Loucy (cell line): ENCODE measurements at regions not wholly inside any gene's neighbourhood (a gene's known extent, or its start where the extent isn't known, plus 50 kb on each side); places are given as distances from the start of the nearest gene placed in this dataset.

ENCODE experiments used
- H2AFZ ChIP-seq: fragments of 200-600 bp; sonication (generic); 2 replicates; pipeline ENCODE4 v1.6.0; 2016; ENCODE audit warnings: antibody characterized with exemption, mild to moderate bottlenecking, low read length, moderate library complexity
- H3F3A ChIP-seq: fragments of 200-600 bp; 2 replicates; pipeline ENCODE4 v1.6.0; 2016; ENCODE audit warnings: antibody characterized with exemption, low read depth, mild to moderate bottlenecking
- H3K27me3 ChIP-seq: fragments of 200-600 bp; sonication (generic); 2 replicates; pipeline ENCODE4 v1.6.1; 2014; ENCODE audit warnings: low read length, mild to moderate bottlenecking; ENCODE audit not compliant: insufficient read depth, poor library complexity, severe bottlenecking
- H3K36me3 ChIP-seq: fragments of 200-600 bp; sonication (generic); 2 replicates; pipeline ENCODE4 v1.6.1; 2016; ENCODE audit warnings: low read length; ENCODE audit not compliant: insufficient read depth
- H3K4me1 ChIP-seq: fragments of 200-600 bp; sonication (generic); 2 replicates; pipeline ENCODE4 v1.5.1; 2014; ENCODE audit warnings: low read length, mild to moderate bottlenecking; ENCODE audit not compliant: insufficient read depth, poor library complexity, severe bottlenecking
- H3K4me2 ChIP-seq: fragments of 200-600 bp; sonication (generic); 2 replicates; pipeline ENCODE4 v1.6.0; 2014; ENCODE audit warnings: antibody characterized with exemption, low read length, low read depth, mild to moderate bottlenecking; ENCODE audit not compliant: poor library complexity, severe bottlenecking
- H3K4me3 ChIP-seq: fragments of 200-600 bp; sonication (generic); 2 replicates; pipeline ENCODE4 v1.5.1; 2014; ENCODE audit warnings: low read length, mild to moderate bottlenecking, mixed read lengths; ENCODE audit not compliant: poor library complexity, severe bottlenecking
- H3K79me2 ChIP-seq: fragments of 200-600 bp; sonication (generic); 2 replicates; pipeline ENCODE4 v1.6.1; 2014; ENCODE audit warnings: low read length; ENCODE audit not compliant: insufficient read depth
- H3K9ac ChIP-seq: fragments of 200-600 bp; sonication (generic); 2 replicates; pipeline ENCODE4 v1.6.0; 2014; ENCODE audit warnings: mild to moderate bottlenecking, low read depth, low read length, moderate library complexity; ENCODE audit not compliant: poor library complexity, severe bottlenecking
- H3K9me2 ChIP-seq: fragments of 200-600 bp; sonication (generic); replicated peaks from 2 replicates; pipeline ENCODE4 v1.6.1; 2016; ENCODE audit warnings: low read depth, low read length, mixed read lengths
- H3K9me3 ChIP-seq: fragments of 200-600 bp; sonication (generic); 2 replicates; pipeline ENCODE4 v1.6.1; 2014; ENCODE audit warnings: mild to moderate bottlenecking, antibody characterized with exemption, low read length, low read depth; ENCODE audit not compliant: insufficient read depth
- H4K20me1 ChIP-seq: fragments of 200-600 bp; sonication (generic); 2 replicates; pipeline ENCODE4 v1.6.0; 2014; ENCODE audit warnings: antibody characterized with exemption, low read length, mild to moderate bottlenecking; ENCODE audit not compliant: insufficient read depth, poor library complexity, severe bottlenecking
- EZH2phosphoT487 ChIP-seq: fragments of 200-600 bp; IDR thresholded peaks from 2 replicates; pipeline ENCODE4 v1.6.1; 2018; ENCODE audit warnings: antibody characterized with exemption, mild to moderate bottlenecking, moderate library complexity, borderline replicate concordance
- TF ChIP-seq, protein P1 (sequence below): fragments of 200-600 bp; sonication (generic); conservative IDR thresholded peaks from 2 replicates; pipeline ENCODE4 v1.5.1; 2014; ENCODE audit warnings: mild to moderate bottlenecking, antibody characterized with exemption, low read length

DNA sequence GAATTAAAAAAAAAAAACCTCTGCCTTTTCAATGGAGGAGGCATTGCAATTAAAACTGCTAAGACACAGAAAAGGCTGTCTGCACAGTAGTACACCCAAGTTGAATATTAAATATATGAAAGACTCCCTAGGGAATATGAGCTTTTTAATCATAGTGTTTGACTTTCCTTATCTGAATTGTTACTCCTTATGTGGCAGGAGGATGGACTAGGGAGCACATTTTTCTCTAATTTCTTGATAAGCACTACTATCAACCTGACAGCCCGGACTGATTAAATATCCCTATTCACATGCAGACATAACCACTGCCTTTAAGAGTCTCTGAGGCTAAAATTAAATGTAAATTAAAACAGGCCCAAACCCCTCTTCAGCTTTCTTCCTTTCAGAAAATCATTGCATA, 428.6 kb upstream of the GJE1 start:
- H3K9me2 ChIP-seq = no peaks in the 10 kb centered on the region
- no peaks in the 10 kb centered on the region for H4K20me1 ChIP-seq
- no peak overlapping the region for H3K9ac ChIP-seq
- no peaks in the 10 kb centered on the region for H3F3A ChIP-seq
- H3K4me2 ChIP-seq = no peak overlapping the region
- H3K36me3 ChIP-seq = no peaks in the 10 kb centered on the region
- TF ChIP-seq, protein P1, sequence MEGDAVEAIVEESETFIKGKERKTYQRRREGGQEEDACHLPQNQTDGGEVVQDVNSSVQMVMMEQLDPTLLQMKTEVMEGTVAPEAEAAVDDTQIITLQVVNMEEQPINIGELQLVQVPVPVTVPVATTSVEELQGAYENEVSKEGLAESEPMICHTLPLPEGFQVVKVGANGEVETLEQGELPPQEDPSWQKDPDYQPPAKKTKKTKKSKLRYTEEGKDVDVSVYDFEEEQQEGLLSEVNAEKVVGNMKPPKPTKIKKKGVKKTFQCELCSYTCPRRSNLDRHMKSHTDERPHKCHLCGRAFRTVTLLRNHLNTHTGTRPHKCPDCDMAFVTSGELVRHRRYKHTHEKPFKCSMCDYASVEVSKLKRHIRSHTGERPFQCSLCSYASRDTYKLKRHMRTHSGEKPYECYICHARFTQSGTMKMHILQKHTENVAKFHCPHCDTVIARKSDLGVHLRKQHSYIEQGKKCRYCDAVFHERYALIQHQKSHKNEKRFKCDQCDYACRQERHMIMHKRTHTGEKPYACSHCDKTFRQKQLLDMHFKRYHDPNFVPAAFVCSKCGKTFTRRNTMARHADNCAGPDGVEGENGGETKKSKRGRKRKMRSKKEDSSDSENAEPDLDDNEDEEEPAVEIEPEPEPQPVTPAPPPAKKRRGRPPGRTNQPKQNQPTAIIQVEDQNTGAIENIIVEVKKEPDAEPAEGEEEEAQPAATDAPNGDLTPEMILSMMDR = no peak
- TF ChIP-seq EZH2phosphoT487 = no peak
- H3K27me3 ChIP-seq = no peaks in the 10 kb centered on the region
- no peaks in the 10 kb centered on the region for H3K4me1 ChIP-seq
- H3K9me3 ChIP-seq = no peaks in the 10 kb centered on the region
- H3K4me3 ChIP-seq = no peak overlapping the region
- H2AFZ ChIP-seq = no peak overlapping the region
- no peaks in the 10 kb centered on the region for H3K79me2 ChIP-seq

DNA sequence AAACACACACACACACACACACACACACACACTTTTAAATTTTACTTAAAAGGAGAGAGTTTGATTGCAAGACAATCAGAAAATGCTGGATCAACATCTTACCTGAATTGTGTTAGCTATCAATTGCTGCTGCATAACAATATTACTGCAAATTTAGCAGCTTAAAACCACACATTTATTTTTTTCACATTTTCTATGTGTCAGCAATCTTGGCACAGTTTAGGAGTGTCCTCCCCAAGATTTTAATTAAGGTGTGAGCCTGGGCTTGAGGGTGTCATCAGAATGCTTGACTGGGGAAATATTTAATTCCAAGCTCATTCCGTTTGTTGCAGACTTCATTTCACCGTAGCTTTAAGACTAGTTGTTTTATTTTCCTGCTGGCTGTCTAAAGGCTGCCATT, 431.0 kb upstream of the GJE1 start:
- Histone ChIP-seq H3K9me2 (no peaks in the 10 kb centered on the region), H4K20me1 (no peaks in the 10 kb centered on the region), H3K4me3 (no peak overlapping the region), H3K27me3 (no peaks in the 10 kb centered on the region), H3K9me3 (no peaks in the 10 kb centered on the region), H3K4me1 (no peaks in the 10 kb centered on the region), H2AFZ (no peak overlapping the region), H3F3A (no peaks in the 10 kb centered on the region), H3K79me2 (no peaks in the 10 kb centered on the region), H3K36me3 (no peaks in the 10 kb centered on the region), H3K4me2 (no peak overlapping the region), H3K9ac (no peak overlapping the region)
- TF ChIP-seq, protein P1 = no peak
- no peak for TF ChIP-seq EZH2phosphoT487

DNA sequence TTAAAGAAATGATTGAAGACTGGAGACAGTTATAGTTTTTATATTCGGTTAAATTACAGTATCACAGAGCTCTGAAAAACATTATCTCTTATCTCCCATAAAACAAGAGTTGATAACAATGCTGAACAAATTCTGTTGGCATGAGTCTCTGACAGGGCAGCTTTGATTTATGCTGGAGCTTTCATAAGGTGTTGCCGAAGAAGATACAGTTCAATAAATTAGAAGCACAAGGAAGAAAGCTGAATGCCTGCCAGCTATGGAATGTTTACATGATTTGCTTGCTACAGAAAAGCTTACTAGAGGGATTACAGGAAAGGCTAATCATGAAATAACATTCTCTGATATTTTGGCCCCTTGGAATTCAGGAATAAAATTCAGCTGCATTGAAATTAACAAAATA, 431.9 kb upstream of the GJE1 start:
- Histone ChIP-seq H3K4me2 (no peak overlapping the region), H3K9ac (no peak overlapping the region), H3K36me3 (no peaks in the 10 kb centered on the region), H4K20me1 (no peaks in the 10 kb centered on the region), H3K79me2 (no peaks in the 10 kb centered on the region), H3K9me3 (no peaks in the 10 kb centered on the region), H3K27me3 (no peaks in the 10 kb centered on the region), H3K4me1 (no peaks in the 10 kb centered on the region), H3K4me3 (no peak overlapping the region), H3F3A (no peaks in the 10 kb centered on the region), H3K9me2 (no peaks in the 10 kb centered on the region), H2AFZ (no peak overlapping the region)
- TF ChIP-seq EZH2phosphoT487 = no peak
- TF ChIP-seq, protein P1 = no peak
